Choroid plexus epithelial cell (primary cell): ENCODE measurements at regions not wholly inside any gene's neighbourhood (a gene's known extent, or its start where the extent isn't known, plus 50 kb on each side); places are given as distances from the start of the nearest gene placed in this dataset.
A peak's percentile ranks its signal among the peaks of the same experiment; 100 is the strongest.
"Not testable (repeated sequence)": the region's sequence is repeated elsewhere in the genome, so short reads cannot be mapped to it uniquely, and the experiment has no call there.

ENCODE experiments used
- DNase-seq: peaks from one replicate; pipeline ENCODE4 v3.0.0-alpha.2; 2010; ENCODE audit warnings: low read depth
- H3K4me3 ChIP-seq: 2 replicates; pipeline ENCODE4 v1.5.1; 2011; ENCODE audit warnings: low read depth, mild to moderate bottlenecking, control low read depth, low read length, moderate library complexity
- TF ChIP-seq, protein P1 (sequence below): conservative IDR thresholded peaks from 2 replicates; pipeline ENCODE4 v1.5.1; 2011; ENCODE audit warnings: low read depth, mild to moderate bottlenecking, control low read depth, inconsistent platforms, low read length, moderate library complexity

DNA sequence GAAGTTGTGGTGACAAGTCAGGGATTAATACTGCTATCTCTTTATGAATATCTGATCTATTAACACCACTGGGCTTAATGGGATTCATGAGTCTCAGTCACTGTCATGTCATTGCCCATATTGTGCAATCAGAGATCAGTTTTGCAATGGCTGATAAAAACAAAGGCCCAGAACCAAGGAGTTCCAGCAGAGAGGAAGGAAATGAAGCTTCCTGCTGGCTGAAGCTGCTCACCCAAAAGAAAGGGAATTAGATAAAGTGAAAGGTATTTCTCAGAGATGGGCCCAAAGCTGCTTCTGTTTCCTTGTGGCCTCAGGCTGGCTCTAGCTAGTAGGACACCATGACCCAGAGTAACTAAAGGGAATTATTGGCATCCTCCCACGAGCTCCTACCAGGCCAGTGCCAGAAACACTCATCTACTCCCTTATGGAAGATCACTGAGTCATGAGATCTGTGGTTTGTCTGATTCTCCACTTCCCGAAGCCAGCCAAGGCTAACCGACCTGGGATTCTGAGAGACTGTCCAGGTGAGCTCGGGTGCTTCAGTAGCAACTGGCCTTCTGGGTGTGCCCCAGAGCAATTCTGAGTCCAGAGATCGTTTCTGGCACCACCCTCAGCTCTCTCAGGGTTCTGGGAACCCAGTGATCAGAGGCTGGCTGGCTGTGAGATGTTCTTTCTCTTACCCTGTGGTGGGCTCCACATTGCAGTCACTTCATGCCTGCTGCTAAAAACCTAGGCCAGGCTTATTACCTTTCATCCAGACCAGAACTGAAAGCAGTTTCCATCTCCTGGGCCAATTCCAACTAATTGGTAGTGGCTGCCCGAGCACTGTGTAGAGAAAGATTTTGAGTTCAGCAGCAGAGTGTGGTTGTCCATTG, 129.5 kb upstream of the PELI1 start:
- TF ChIP-seq, protein P1, sequence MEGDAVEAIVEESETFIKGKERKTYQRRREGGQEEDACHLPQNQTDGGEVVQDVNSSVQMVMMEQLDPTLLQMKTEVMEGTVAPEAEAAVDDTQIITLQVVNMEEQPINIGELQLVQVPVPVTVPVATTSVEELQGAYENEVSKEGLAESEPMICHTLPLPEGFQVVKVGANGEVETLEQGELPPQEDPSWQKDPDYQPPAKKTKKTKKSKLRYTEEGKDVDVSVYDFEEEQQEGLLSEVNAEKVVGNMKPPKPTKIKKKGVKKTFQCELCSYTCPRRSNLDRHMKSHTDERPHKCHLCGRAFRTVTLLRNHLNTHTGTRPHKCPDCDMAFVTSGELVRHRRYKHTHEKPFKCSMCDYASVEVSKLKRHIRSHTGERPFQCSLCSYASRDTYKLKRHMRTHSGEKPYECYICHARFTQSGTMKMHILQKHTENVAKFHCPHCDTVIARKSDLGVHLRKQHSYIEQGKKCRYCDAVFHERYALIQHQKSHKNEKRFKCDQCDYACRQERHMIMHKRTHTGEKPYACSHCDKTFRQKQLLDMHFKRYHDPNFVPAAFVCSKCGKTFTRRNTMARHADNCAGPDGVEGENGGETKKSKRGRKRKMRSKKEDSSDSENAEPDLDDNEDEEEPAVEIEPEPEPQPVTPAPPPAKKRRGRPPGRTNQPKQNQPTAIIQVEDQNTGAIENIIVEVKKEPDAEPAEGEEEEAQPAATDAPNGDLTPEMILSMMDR, result no peak
- peak; percentile 71 for DNase-seq
- no peak overlapping the region for H3K4me3 ChIP-seq

DNA sequence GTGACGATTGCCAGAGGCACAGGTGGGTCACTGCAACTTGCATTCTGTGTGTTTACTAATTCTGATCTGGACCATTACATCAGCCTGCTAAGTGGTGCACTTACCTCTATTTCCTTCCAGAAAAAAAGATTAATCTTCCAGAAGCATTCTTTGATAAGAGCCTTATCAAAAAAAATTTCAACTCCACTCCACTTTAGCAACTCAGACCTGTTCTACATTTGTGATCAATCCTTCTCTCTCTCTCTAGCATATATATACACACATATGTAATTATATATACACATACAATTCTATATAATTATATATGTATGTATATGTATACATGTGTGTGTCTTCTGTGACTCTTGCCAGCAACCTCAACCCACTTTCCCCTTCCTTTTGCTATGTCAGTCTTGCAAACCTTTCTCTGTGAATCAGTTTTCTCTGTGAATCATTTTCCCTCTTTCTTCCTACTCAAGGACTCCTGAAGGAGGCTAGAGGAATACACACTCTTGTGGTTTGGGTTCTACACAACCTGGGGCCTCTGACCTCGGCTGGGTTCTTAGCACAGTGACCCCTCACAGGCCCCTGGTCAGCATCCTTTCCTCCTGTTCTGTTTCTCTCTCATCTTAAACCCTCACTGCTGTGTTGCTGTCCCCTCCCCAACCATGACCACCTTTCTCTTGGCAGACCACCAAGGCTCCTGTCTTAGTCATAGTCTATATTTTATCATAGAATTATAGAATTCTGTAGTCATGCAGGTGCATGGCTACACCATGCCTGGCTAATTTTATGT, 130.4 kb upstream of the PELI1 start:
- no peak for DNase-seq
- TF ChIP-seq, protein P1, result no peak
- H3K4me3 ChIP-seq, result no peak overlapping the region

DNA sequence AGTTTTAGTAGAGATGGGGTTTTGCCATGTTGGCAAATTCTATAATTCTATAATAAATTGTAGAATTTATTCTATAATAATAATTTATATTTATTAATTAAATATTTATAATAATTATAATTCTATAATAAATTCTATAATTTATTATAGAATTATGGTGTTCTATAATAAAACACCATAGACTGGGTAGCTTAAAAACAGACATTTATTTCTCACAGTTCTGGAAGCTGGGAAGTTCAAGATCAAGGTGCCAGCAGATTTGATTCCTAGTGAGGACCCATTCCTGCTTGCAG, 130.9 kb upstream of the PELI1 start:
- DNase-seq, result no peak
- TF ChIP-seq, protein P1, result no peak
- H3K4me3 ChIP-seq, result no peak overlapping the region

DNA sequence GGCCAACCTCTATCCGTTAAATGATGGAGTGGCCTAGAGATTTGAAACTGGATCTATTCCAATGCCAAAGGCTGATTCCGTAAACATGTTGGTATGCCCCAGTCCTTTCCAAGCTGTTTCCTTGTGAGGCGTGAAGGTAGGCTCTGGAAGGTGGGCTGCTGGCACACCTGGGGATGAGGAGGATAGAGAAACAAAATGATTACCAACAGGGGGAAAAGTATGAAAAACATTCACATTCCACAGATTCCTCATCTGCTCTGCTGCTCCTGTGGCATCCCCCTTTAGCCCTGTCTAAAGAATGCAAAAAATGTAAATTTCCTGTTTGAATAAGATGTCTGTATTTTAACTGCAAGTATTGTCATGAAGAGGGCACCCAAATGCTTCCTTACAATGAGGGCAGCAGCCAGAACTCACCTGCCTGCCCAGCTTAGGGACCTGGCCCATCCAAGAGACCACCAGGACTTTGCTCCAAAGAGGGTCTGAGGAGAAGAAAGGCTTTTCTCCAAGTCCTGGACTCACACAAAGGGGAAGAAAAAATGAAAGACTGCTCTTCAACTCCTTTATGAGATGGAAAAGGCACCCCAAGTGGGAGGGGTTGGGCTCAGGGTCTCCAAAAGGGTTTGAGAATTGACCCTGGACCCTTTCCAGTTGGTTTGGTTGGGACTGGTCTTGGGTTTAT, 132.3 kb upstream of the PELI1 start:
- TF ChIP-seq, protein P1, result no peak
- H3K4me3 ChIP-seq, result no peak overlapping the region
- DNase-seq, result peak; percentile 62

DNA sequence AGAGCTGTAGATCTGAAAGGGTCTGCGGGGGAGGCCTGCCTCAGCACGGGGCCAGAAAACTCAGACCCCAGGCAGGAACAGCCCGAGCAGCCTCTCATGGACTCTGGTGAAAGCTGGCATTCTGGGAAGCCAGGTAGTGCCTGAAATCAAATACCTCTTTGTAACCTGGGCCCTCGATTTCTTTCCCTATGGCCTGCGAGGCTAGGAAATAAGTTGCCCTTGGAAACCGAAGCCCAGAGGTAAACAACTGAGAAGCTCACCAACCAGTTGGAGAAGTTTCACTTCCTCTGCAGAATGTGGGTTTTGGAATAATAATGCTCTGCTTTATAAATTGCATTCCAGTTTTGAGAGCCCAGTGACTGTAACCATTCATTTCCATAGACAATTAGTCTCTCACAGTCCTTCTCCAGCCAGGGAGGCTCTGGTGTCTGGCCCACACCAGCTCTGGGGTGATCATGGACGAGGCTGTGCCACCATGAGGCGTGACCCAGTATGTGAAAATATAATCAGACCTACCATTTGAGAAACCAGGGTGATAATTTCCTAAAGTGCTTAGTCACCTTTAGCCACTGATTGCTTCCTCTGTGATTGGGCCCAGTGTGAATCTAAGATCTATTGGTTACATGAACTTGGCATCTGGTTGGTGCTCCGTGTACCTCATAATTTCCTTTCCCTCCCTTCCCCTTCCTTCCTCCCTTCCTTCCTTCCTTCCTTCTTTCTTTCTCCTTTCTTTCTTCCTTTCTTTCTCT, 133.1 kb upstream of the PELI1 start:
- H3K4me3 ChIP-seq, result no peak overlapping the region
- DNase-seq, result peak; percentile 21
- TF ChIP-seq, protein P1, result no peak

DNA sequence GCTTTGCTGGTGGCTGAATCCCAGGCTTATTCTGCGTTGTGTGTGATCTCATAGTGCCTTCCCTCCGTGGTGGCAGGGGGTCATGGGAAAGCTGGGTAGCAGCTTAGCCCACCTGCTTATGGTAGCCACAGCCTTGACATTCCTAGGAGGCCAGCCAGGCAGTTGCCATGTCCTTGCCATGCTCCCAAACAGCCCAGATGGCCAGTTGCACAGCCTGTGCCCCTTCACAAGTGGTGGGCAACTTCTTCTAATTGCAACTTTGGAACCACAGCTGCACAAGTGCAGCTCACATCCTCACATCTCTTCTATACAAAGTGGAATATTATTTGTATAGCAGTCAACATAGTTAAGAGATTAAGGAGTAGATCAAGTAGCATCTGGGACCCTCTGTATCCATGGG, 136.6 kb upstream of the PELI1 start:
- not testable (repeated sequence) for DNase-seq, H3K4me3 ChIP-seq
